Peyer's patch (tissue), 4 donors: ENCODE measurements at regions not wholly inside any gene's neighbourhood (a gene's known extent, or its start where the extent isn't known, plus 50 kb on each side); places are given as distances from the start of the nearest gene placed in this dataset.

ENCODE experiments used
- CTCF ChIP-seq, 6 experiments: fragments of 450-650 bp in 4 of 6; fragments of 200-600 bp in 2 of 6; sonication (generic) in 1 of 6; IDR thresholded peaks; one replicate each; pipeline ENCODE4 v1.5.1; 2017 to 2019; ENCODE audit warnings: antibody characterized with exemption in 6 of 6, mild to moderate bottlenecking in 3 of 6, moderate library complexity in 1 of 6
- POLR2A ChIP-seq, 2 donors: fragments of 450-650 bp; IDR thresholded peaks; one replicate each; pipeline ENCODE4 v1.5.1; 2017; ENCODE audit warnings: antibody characterized with exemption in 2 of 2, mild to moderate bottlenecking in 2 of 2, moderate library complexity in 2 of 2

- TF ChIP-seq CTCF (IDR thresholded peaks at IDR 0.05): no peak
- TF ChIP-seq POLR2A (IDR thresholded peaks at IDR 0.05): no peak
These were observed 62.8 kb upstream of the EIF5 start for GRCh38 chr14:103271189-103271588.
